Endothelial cell of umbilical vein (primary cell): ENCODE measurements at regions not wholly inside any gene's neighbourhood (a gene's known extent, or its start where the extent isn't known, plus 50 kb on each side); places are given as distances from the start of the nearest gene placed in this dataset.

Source experiments
- BruUV-seq: library from RNA; stranded (reverse); fragments of 400-500 nt; replicated peaks from 2 replicates; lab custom pipeline; 2021; lab: Mats Ljungman, UMichigan
- CTCF ChIA-PET: fragments of 300-600, 350-600 bp; sonication (Branson Sonifier 250); formaldehyde crosslinking; loops from one replicate; lab custom pipeline; 2021; ENCODE audit warnings: antibody characterized with exemption, inconsistent platforms; lab: Charles Lee
- POLR2A ChIA-PET: fragments of 300-600, 350-600 bp; sonication (Branson Sonifier 250); formaldehyde crosslinking; loops from one replicate; lab custom pipeline; 2021; ENCODE audit warnings: antibody characterized with exemption, inconsistent platforms; lab: Charles Lee
- DNase-seq: peaks from one replicate; pipeline ENCODE4 v3.0.0-alpha.2; 2011; ENCODE audit warnings: low read depth, low spot score
- FAIRE-seq: peaks from 2 replicates; lab custom pipeline; 2011; peaks lifted over from hg19 to GRCh38; lab: Jason Lieb, UNC
- H2AFZ ChIP-seq: 2 replicates; pipeline ENCODE4 v1.6.0; 2012; ENCODE audit warnings: low read depth, low read length, control low read depth, inconsistent platforms
- H3K27ac ChIP-seq: 2 replicates; pipeline ENCODE4 v1.5.1; 2011; ENCODE audit warnings: low read depth, mild to moderate bottlenecking, control low read depth, low read length, moderate library complexity; ENCODE audit not compliant: insufficient read depth
- H3K27me3 ChIP-seq, 2 experiments: 2 replicates each; pipeline versions ENCODE4 v1.6.0 to v1.6.1; 2011; ENCODE audit warnings: low read length in 2 of 2, mixed read lengths in 1 of 2; ENCODE audit not compliant: control insufficient read depth in 2 of 2, insufficient read depth in 2 of 2
- H3K36me3 ChIP-seq, 2 experiments: 2 replicates in 1 of 2; 3 replicates in 1 of 2; pipeline ENCODE4 v1.5.1; 2011; ENCODE audit warnings: low read length in 2 of 2, mild to moderate bottlenecking in 1 of 2, moderate library complexity in 1 of 2; ENCODE audit not compliant: control insufficient read depth in 2 of 2, insufficient read depth in 2 of 2; ENCODE audit errors: extremely low read depth in 1 of 2
- H3K4me1 ChIP-seq: 3 replicates; pipeline ENCODE4 v1.5.1; 2011; ENCODE audit warnings: mild to moderate bottlenecking, low read length; ENCODE audit not compliant: control insufficient read depth, insufficient read depth; ENCODE audit errors: extremely low read depth
- H3K4me2 ChIP-seq: 2 replicates; pipeline ENCODE4 v1.6.1; 2011; ENCODE audit warnings: low read length, control low read depth, mixed read lengths; ENCODE audit not compliant: insufficient read depth
- H3K4me3 ChIP-seq, 3 experiments: fragments of 200-600 bp in 1 of 3; sonication (generic), shearing (Covaris generic) in 1 of 3; replicated peaks in 1 of 3; 2 replicates each; pipeline ENCODE4 v1.5.1; 2011 to 2016; ENCODE audit warnings: control low read depth in 3 of 3, low read length in 3 of 3, mild to moderate bottlenecking in 2 of 3, inconsistent platforms in 1 of 3, low read depth in 1 of 3, moderate library complexity in 1 of 3; ENCODE audit not compliant: insufficient read depth in 1 of 3
- H3K79me2 ChIP-seq: 2 replicates; pipeline ENCODE4 v1.6.0; 2012; ENCODE audit warnings: low read length, inconsistent platforms; ENCODE audit not compliant: control insufficient read depth, insufficient read depth
- H3K9ac ChIP-seq: replicated peaks from 2 replicates; pipeline ENCODE3; 2011; ENCODE audit warnings: low read length, control low read depth; ENCODE audit not compliant: insufficient read depth; ENCODE audit errors: extremely low read depth
- H3K9me1 ChIP-seq: replicated peaks from 3 replicates; pipeline ENCODE4 v1.6.0; 2011; ENCODE audit warnings: mild to moderate bottlenecking, low read length; ENCODE audit not compliant: control insufficient read depth, insufficient read depth; ENCODE audit errors: extremely low read depth
- H3K9me3 ChIP-seq: replicated peaks from 2 replicates; pipeline ENCODE4 v1.5.1; 2012; ENCODE audit warnings: low read length, inconsistent platforms; ENCODE audit not compliant: control insufficient read depth, insufficient read depth
- H4K20me1 ChIP-seq: replicated peaks from 2 replicates; pipeline ENCODE3; 2011; ENCODE audit warnings: mild to moderate bottlenecking, low read length; ENCODE audit not compliant: control insufficient read depth, insufficient read depth; ENCODE audit errors: extremely low read depth
- CTCF ChIP-seq, 2 donors: IDR thresholded peaks; 1 replicate in 1 of 2; 2 replicates in 1 of 2; pipeline ENCODE4 v1.5.1; 2011; ENCODE audit warnings: low read length in 2 of 2, mild to moderate bottlenecking in 2 of 2, moderate library complexity in 2 of 2, control low read depth in 1 of 2, inconsistent platforms in 1 of 2, low read depth in 1 of 2; ENCODE audit not compliant: insufficient read depth in 1 of 2; ENCODE audit errors: extremely low read depth in 1 of 2
- EZH2 ChIP-seq: IDR thresholded peaks from 2 replicates; pipeline ENCODE4 v1.6.1; 2012; ENCODE audit warnings: borderline replicate concordance, low read depth, mild to moderate bottlenecking, moderate library complexity, low read length, inconsistent platforms; ENCODE audit not compliant: severe bottlenecking
- FOS ChIP-seq: IDR thresholded peaks from 2 replicates; pipeline ENCODE4 v1.6.1; 2011; ENCODE audit warnings: mild to moderate bottlenecking, low read length, moderate library complexity, borderline replicate concordance; ENCODE audit not compliant: insufficient read depth
- JUN ChIP-seq: IDR thresholded peaks from 2 replicates; pipeline ENCODE4 v1.6.1; 2011; ENCODE audit warnings: borderline replicate concordance, low read depth; ENCODE audit not compliant: insufficient read length, insufficient read depth
- MAX ChIP-seq: IDR thresholded peaks from 2 replicates; pipeline ENCODE4 v1.6.1; 2011; ENCODE audit not compliant: insufficient read depth, insufficient read length
- POLR2A ChIP-seq: IDR thresholded peaks from 2 replicates; pipeline ENCODE4 v1.6.1; 2012; ENCODE audit warnings: low read depth, mild to moderate bottlenecking, control low read depth, low read length
- dilution Hi-C: fragments of 300-500 bp; cut with MboI; formaldehyde crosslinking; loops from one replicate; pipeline ENCODE4 v1.15.0; 2019; ENCODE audit warnings: low sequenced_read_pairs; ENCODE audit not compliant: extremely low pct_ligation_motif_present
- intact Hi-C: fragments of 100-400 bp; cut with micrococcal nuclease; formaldehyde crosslinking; loops from one replicate; pipeline ENCODE4 v1.10.0; 2022

- peak; percentile 67 for FAIRE-seq
- H3K9me3 ChIP-seq: no peaks in the 10 kb centered on the region
- peak; percentile 50 for TF ChIP-seq FOS
- no peak for TF ChIP-seq EZH2
- TF ChIP-seq JUN: peak; percentile 11
- peaks cover 6% of the 10 kb centered on the region for H3K4me1 ChIP-seq
- H3K27ac ChIP-seq: peak overlapping the region; percentile 23
- ChIA-PET CTCF (interaction anchor here (1.0 to 1.3 kb wide), 2 partner anchors 16 to 75 kb away, joined by 5 to 6 read pairs; partner anchors contain the start of genes MDH2 and STYXL1), POLR2A (interaction anchor here (0.6 to 1.1 kb wide), 2 partner anchors 35 to 75 kb away, joined by 3 read pairs; partner anchors contain the start of genes MDH2 and STYXL1)
- H3K9ac ChIP-seq: no peak overlapping the region
- intact Hi-C loops (loop anchor here (1.0 to 5.0 kb wide), 2 partner anchors 35 to 256 kb away; no protein-coding TSS in a partner anchor), dilution Hi-C loops (no loop called here)
- no peaks in the 10 kb centered on the region for H3K79me2 ChIP-seq
- BruUV-seq: no TSS peak
- H2AFZ ChIP-seq: peak overlapping the region; percentile 20
- DNase-seq: peak; percentile 78
- H3K9me1 ChIP-seq: no peaks in the 10 kb centered on the region
- no peaks in the 10 kb centered on the region for H4K20me1 ChIP-seq
- H3K27me3 ChIP-seq: no peaks in the 10 kb centered on the region
- H3K4me3 ChIP-seq: no peak overlapping the region
- no peaks in the 10 kb centered on the region for H3K36me3 ChIP-seq
- peak overlapping the region; percentile 59 for H3K4me2 ChIP-seq
Observed at GRCh38 chr7:76122516-76123239, 74.8 kb downstream of the MDH2 start.

- Histone ChIP-seq H2AFZ (no peak overlapping the region), H3K4me1 (peaks cover 6% of the 10 kb centered on the region), H3K4me3 (no peak overlapping the region), H3K9ac (no peak overlapping the region), H3K9me1 (no peaks in the 10 kb centered on the region), H3K36me3 (no peaks in the 10 kb centered on the region), H4K20me1 (no peaks in the 10 kb centered on the region), H3K27me3 (no peaks in the 10 kb centered on the region), H3K27ac (no peak overlapping the region), H3K79me2 (no peaks in the 10 kb centered on the region), H3K4me2 (no peak overlapping the region), H3K9me3 (no peaks in the 10 kb centered on the region)
- dilution Hi-C loops: no loop called here
- DNase-seq (no peak), FAIRE-seq (no peak)
- intact Hi-C loops: loop anchor here (5.0 kb wide), 1 partner anchor 36 kb away; no protein-coding TSS in a partner anchor
- CTCF ChIA-PET: interaction anchor here (0.7 to 1.3 kb wide), 2 partner anchors 75 to 254 kb away, joined by 4 to 5 read pairs; partner anchors contain the start of genes MDH2 and STYXL1
- POLR2A ChIA-PET: interaction anchor here (0.6 kb wide), 1 partner anchor 36 kb away, joined by 3 read pairs; no protein-coding TSS in a partner anchor
- no peak for TF ChIP-seq MAX
- TF ChIP-seq CTCF (IDR thresholded peaks at IDR 0.05; ENCODE audit: extremely low read depth in 1 of 2, insufficient read depth in 1 of 2, low read depth in 1 of 2, low read length in 2 of 2): no peak
- no peak for TF ChIP-seq FOS
- TF ChIP-seq POLR2A: no peak
- no peak for TF ChIP-seq EZH2
- no TSS peak for BruUV-seq
Observed at GRCh38 chr7:76123316-76123715, 75.4 kb downstream of the MDH2 start.
